WTC11 (cell line): ENCODE measurements at regions not wholly inside any gene's neighbourhood (a gene's known extent, or its start where the extent isn't known, plus 50 kb on each side); places are given as distances from the start of the nearest gene placed in this dataset.

ENCODE experiments used
- ATAC-seq: fragments of 200-7000 bp; cut with Tn5 transposase; 2 replicates; pipeline ENCODE4 v1.10.0; 2021; ENCODE audit warnings: mild to moderate bottlenecking, moderate library complexity
- CTCF ChIA-PET: fragments of 300-600 bp; sonication (Branson Sonifier 250); formaldehyde crosslinking; loops from one replicate; lab custom pipeline; 2021; ENCODE audit warnings: antibody characterized with exemption; lab: Charles Lee
- POLR2A ChIA-PET: fragments of 350-600 bp; sonication (Branson Sonifier 250); formaldehyde crosslinking; loops from one replicate; lab custom pipeline; 2021; ENCODE audit warnings: antibody characterized with exemption; lab: Charles Lee
- DNase-seq: peaks from one replicate; pipeline ENCODE4 v3.0.0; 2021; ENCODE audit warnings: low spot score
- H3K27ac Mint-ChIP-seq: 2 replicates; pipeline ENCODE4 v1.8.0; 2021; ENCODE audit warnings: mixed read lengths
- H3K27me3 Mint-ChIP-seq: 2 replicates; pipeline ENCODE4 v1.8.0; 2021; ENCODE audit warnings: low read depth, mild to moderate bottlenecking, moderate library complexity, mixed read lengths
- H3K36me3 Mint-ChIP-seq: 2 replicates; pipeline ENCODE4 v1.8.0; 2021; ENCODE audit warnings: mixed read lengths
- H3K4me1 Mint-ChIP-seq: 2 replicates; pipeline ENCODE4 v1.8.0; 2022; ENCODE audit warnings: mixed read lengths
- H3K4me3 Mint-ChIP-seq: 2 replicates; pipeline ENCODE4 v1.8.0; 2021; ENCODE audit warnings: mild to moderate bottlenecking, moderate library complexity, mixed read lengths
- H3K9me3 Mint-ChIP-seq: 2 replicates; pipeline ENCODE4 v1.8.0; 2021; ENCODE audit warnings: mixed read lengths
- AFF4 ChIP-seq: sonication (generic); formaldehyde crosslinking; IDR thresholded peaks from 2 replicates; pipeline ENCODE4 v1.8.1; 2023; ENCODE audit warnings: mild to moderate bottlenecking, missing genetic modification reagents, borderline replicate concordance
- ATF6 ChIP-seq: sonication (generic); formaldehyde crosslinking; IDR thresholded peaks from 2 replicates; pipeline ENCODE4 v1.8.1; 2023; ENCODE audit warnings: mild to moderate bottlenecking, missing genetic modification reagents
- CREM ChIP-seq: sonication (generic); formaldehyde crosslinking; IDR thresholded peaks from 2 replicates; pipeline ENCODE4 v1.8.1; 2022; ENCODE audit warnings: mild to moderate bottlenecking, missing genetic modification reagents, moderate library complexity
- FOXJ3 ChIP-seq: sonication (generic); formaldehyde crosslinking; IDR thresholded peaks from 2 replicates; pipeline ENCODE4 v1.9.0; 2021; ENCODE audit warnings: missing genetic modification reagents, mild to moderate bottlenecking, borderline replicate concordance
- GABPB1 ChIP-seq: sonication (generic); formaldehyde crosslinking; IDR thresholded peaks from 2 replicates; pipeline ENCODE4 v1.8.1; 2023; ENCODE audit warnings: mild to moderate bottlenecking, missing genetic modification reagents
- GRHL2 ChIP-seq: fragments of 250-450 bp; sonication (Bioruptor Pico); IDR thresholded peaks from 2 replicates; pipeline ENCODE4 v1.8.0; 2022; ENCODE audit warnings: mild to moderate bottlenecking, moderate library complexity; ENCODE audit not compliant: insufficient replicate concordance, severe bottlenecking
- GTF2I ChIP-seq: fragments of 250-450 bp; sonication (Bioruptor Pico); conservative IDR thresholded peaks from 2 replicates; pipeline ENCODE4 v1.4.0; 2021; ENCODE audit warnings: mild to moderate bottlenecking
- MLX ChIP-seq: sonication (generic); formaldehyde crosslinking; IDR thresholded peaks from 2 replicates; pipeline ENCODE4 v1.8.1; 2023; ENCODE audit warnings: mild to moderate bottlenecking, missing genetic modification reagents, moderate library complexity
- MXD4 ChIP-seq: fragments of 250-450 bp; sonication (Bioruptor Pico); IDR thresholded peaks from 2 replicates; pipeline ENCODE4 v1.8.0; 2021; ENCODE audit warnings: mild to moderate bottlenecking, moderate library complexity, borderline replicate concordance
- MYBL2 ChIP-seq: sonication (generic); formaldehyde crosslinking; IDR thresholded peaks from 2 replicates; pipeline ENCODE4 v1.8.1; 2023; ENCODE audit warnings: mild to moderate bottlenecking, moderate library complexity, missing genetic modification reagents
- NR3C1 ChIP-seq: sonication (generic); formaldehyde crosslinking; conservative IDR thresholded peaks from 2 replicates; pipeline ENCODE4 v1.8.1; 2023; ENCODE audit warnings: low read depth, mild to moderate bottlenecking, missing genetic modification reagents
- RORB ChIP-seq: fragments of 250-450 bp; sonication (Bioruptor Pico); IDR thresholded peaks from 2 replicates; pipeline ENCODE4 v1.9.0; 2021; ENCODE audit warnings: mild to moderate bottlenecking
- TEAD4 ChIP-seq: sonication (generic); formaldehyde crosslinking; IDR thresholded peaks from 2 replicates; pipeline ENCODE4 v1.8.0; 2022; ENCODE audit warnings: mild to moderate bottlenecking, missing genetic modification reagents
- ZNF219 ChIP-seq: sonication (generic); formaldehyde crosslinking; IDR thresholded peaks from 2 replicates; pipeline ENCODE4 v1.8.0; 2023; ENCODE audit warnings: missing genetic modification reagents, mild to moderate bottlenecking, borderline replicate concordance
- ZNF263 ChIP-seq: sonication (generic); formaldehyde crosslinking; IDR thresholded peaks from 2 replicates; pipeline ENCODE4 v1.8.1; 2022; ENCODE audit warnings: low read depth, mild to moderate bottlenecking, moderate library complexity, missing genetic modification reagents
- TF ChIP-seq, protein P1 (sequence below): fragments of 250-450 bp; sonication (Bioruptor Pico); IDR thresholded peaks from 2 replicates; pipeline ENCODE4 v1.8.0; 2021; ENCODE audit warnings: mild to moderate bottlenecking
- TF ChIP-seq, protein P2 (sequence below): fragments of 250-450 bp; sonication (Bioruptor Pico); IDR thresholded peaks from 2 replicates; pipeline ENCODE4 v1.9.0; 2021; ENCODE audit warnings: mild to moderate bottlenecking
- TF ChIP-seq, protein P3 (sequence below): sonication (generic); formaldehyde crosslinking; IDR thresholded peaks from 2 replicates; pipeline ENCODE4 v1.8.0; 2023; ENCODE audit warnings: missing genetic modification reagents
- TF ChIP-seq, protein P4 (sequence below): sonication (generic); formaldehyde crosslinking; IDR thresholded peaks from 2 replicates; pipeline ENCODE4 v1.8.0; 2022; ENCODE audit warnings: mild to moderate bottlenecking, missing genetic modification reagents
- TF ChIP-seq, protein P5 (sequence below): sonication (generic); formaldehyde crosslinking; IDR thresholded peaks from 2 replicates; pipeline ENCODE4 v1.8.1; 2023; ENCODE audit warnings: mild to moderate bottlenecking, missing genetic modification reagents

GRCh38 chr14:101254805-101255764 lies 306.2 kb upstream of the DIO3 start:
- no peaks in the 10 kb centered on the region for H3K9me3 Mint-ChIP-seq
- no peaks in the 10 kb centered on the region for H3K36me3 Mint-ChIP-seq
- no peak for ATAC-seq
- no peak overlapping the region for H3K4me3 Mint-ChIP-seq
- POLR2A ChIA-PET, result no interaction called here
- H3K27me3 Mint-ChIP-seq, result no peaks in the 10 kb centered on the region; the same call in 1 of the 2 replicates
- H3K4me1 Mint-ChIP-seq, result no peaks in the 10 kb centered on the region
- DNase-seq, result no peak
- CTCF ChIA-PET, result no interaction called here
- no peak overlapping the region for H3K27ac Mint-ChIP-seq
- TF ChIP-seq CREM (CRISPR knock-in tag), result no peak
- no peak for TF ChIP-seq ZNF219 (CRISPR knock-in tag)
- TF ChIP-seq ZNF263 (CRISPR knock-in tag), result no peak
- TF ChIP-seq TEAD4, result no peak
- TF ChIP-seq, protein P1, sequence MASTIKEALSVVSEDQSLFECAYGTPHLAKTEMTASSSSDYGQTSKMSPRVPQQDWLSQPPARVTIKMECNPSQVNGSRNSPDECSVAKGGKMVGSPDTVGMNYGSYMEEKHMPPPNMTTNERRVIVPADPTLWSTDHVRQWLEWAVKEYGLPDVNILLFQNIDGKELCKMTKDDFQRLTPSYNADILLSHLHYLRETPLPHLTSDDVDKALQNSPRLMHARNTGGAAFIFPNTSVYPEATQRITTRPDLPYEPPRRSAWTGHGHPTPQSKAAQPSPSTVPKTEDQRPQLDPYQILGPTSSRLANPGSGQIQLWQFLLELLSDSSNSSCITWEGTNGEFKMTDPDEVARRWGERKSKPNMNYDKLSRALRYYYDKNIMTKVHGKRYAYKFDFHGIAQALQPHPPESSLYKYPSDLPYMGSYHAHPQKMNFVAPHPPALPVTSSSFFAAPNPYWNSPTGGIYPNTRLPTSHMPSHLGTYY (CRISPR knock-in tag), result no peak
- no peak for TF ChIP-seq MYBL2 (CRISPR knock-in tag)
- TF ChIP-seq GRHL2 (CRISPR knock-in tag), result no peak
- TF ChIP-seq NR3C1, result no peak
- no peak for TF ChIP-seq GTF2I (CRISPR knock-in tag)
- TF ChIP-seq, protein P2, sequence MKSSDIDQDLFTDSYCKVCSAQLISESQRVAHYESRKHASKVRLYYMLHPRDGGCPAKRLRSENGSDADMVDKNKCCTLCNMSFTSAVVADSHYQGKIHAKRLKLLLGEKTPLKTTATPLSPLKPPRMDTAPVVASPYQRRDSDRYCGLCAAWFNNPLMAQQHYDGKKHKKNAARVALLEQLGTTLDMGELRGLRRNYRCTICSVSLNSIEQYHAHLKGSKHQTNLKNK, result no peak
- no peak for TF ChIP-seq MLX
- no peak for TF ChIP-seq MXD4
- TF ChIP-seq, protein P3, sequence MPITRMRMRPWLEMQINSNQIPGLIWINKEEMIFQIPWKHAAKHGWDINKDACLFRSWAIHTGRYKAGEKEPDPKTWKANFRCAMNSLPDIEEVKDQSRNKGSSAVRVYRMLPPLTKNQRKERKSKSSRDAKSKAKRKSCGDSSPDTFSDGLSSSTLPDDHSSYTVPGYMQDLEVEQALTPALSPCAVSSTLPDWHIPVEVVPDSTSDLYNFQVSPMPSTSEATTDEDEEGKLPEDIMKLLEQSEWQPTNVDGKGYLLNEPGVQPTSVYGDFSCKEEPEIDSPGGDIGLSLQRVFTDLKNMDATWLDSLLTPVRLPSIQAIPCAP, result no peak
- TF ChIP-seq, protein P4, sequence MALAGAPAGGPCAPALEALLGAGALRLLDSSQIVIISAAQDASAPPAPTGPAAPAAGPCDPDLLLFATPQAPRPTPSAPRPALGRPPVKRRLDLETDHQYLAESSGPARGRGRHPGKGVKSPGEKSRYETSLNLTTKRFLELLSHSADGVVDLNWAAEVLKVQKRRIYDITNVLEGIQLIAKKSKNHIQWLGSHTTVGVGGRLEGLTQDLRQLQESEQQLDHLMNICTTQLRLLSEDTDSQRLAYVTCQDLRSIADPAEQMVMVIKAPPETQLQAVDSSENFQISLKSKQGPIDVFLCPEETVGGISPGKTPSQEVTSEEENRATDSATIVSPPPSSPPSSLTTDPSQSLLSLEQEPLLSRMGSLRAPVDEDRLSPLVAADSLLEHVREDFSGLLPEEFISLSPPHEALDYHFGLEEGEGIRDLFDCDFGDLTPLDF (CRISPR knock-in tag), result no peak

DNA sequence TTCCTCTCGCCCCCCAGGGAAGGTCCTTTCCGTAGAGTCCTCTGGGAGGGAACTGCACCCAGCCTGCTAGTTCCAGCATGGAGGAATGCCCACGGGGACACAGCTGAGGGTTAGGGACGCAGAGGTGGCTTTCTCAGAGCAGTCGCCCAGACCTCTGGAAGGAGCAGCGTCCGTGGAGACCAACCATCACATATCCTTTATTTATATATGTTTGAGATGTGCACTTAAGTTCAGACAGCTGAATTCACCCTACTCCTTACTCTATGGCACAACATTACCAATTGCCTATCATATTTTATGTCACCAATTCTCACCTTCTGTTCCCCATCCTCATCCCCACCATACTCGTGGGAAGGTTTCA lies 305.6 kb upstream of the DIO3 start:
- ATAC-seq, result no peak
- CTCF ChIA-PET, result no interaction called here
- Mint-ChIP-seq H3K27ac (no peak overlapping the region), H3K27me3 (no peaks in the 10 kb centered on the region; the same call in 1 of the 2 replicates), H3K9me3 (no peaks in the 10 kb centered on the region), H3K4me3 (no peak overlapping the region), H3K4me1 (no peaks in the 10 kb centered on the region), H3K36me3 (no peaks in the 10 kb centered on the region)
- POLR2A ChIA-PET, result no interaction called here
- DNase-seq, result no peak
- TF ChIP-seq GRHL2 (CRISPR knock-in tag) (no peak), FOXJ3 (CRISPR knock-in tag) (no peak), AFF4 (no peak), ATF6 (no peak), GABPB1 (CRISPR knock-in tag) (no peak), RORB (CRISPR knock-in tag) (no peak)
- TF ChIP-seq, protein P5, sequence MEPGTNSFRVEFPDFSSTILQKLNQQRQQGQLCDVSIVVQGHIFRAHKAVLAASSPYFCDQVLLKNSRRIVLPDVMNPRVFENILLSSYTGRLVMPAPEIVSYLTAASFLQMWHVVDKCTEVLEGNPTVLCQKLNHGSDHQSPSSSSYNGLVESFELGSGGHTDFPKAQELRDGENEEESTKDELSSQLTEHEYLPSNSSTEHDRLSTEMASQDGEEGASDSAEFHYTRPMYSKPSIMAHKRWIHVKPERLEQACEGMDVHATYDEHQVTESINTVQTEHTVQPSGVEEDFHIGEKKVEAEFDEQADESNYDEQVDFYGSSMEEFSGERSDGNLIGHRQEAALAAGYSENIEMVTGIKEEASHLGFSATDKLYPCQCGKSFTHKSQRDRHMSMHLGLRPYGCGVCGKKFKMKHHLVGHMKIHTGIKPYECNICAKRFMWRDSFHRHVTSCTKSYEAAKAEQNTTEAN (CRISPR knock-in tag), result no peak
- TF ChIP-seq, protein P2, result no peak
- TF ChIP-seq, protein P1 (CRISPR knock-in tag), result no peak
